ENCODE measurements at regions not wholly inside any gene's neighbourhood (a gene's known extent, or its start where the extent isn't known, plus 50 kb on each side); places are given as distances from the start of the nearest gene placed in this dataset.

GRCh38 chr6:2439632-2440031 lies 194.2 kb upstream of the GMDS start:
- H3K27me3 ChIP-seq (ENCODE audit: control insufficient read depth in 3 of 3, insufficient read depth in 3 of 3, low read length in 3 of 3), result no peaks in the 10 kb centered on the region
- no peaks in the 10 kb centered on the region for H3K36me3 ChIP-seq (ENCODE audit: control insufficient read depth in 3 of 3, insufficient read depth in 3 of 3, low read length in 3 of 3)
- H3K4me1 ChIP-seq (ENCODE audit: control insufficient read depth in 3 of 3, insufficient read depth in 3 of 3, low read length in 3 of 3), result peaks cover 0 to 1% (median 0%) of the 10 kb centered on the region in 3 donors
- H3K4me3 ChIP-seq (ENCODE audit: low read length in 3 of 3), result no peak overlapping the region
- H3K9me3 ChIP-seq (ENCODE audit: control insufficient read depth in 3 of 3, low read length in 3 of 3), result no peaks in the 10 kb centered on the region
- H3K9ac ChIP-seq (ENCODE audit: low read depth in 1 of 3, low read length in 3 of 3), result no peak overlapping the region
- H3K27ac ChIP-seq (ENCODE audit: low read depth, low read length), result no peak overlapping the region

GRCh38 chr6:2439082-2439481 lies 193.7 kb upstream of the GMDS start:
- H3K27ac ChIP-seq (ENCODE audit: low read depth, low read length), result no peak overlapping the region
- peaks cover 0 to 7% (median 0%) of the 10 kb centered on the region in 3 donors for H3K4me1 ChIP-seq (ENCODE audit: control insufficient read depth in 3 of 3, insufficient read depth in 3 of 3, low read length in 3 of 3)
- H3K4me3 ChIP-seq (ENCODE audit: low read length in 3 of 3), result no peak overlapping the region
- H3K27me3 ChIP-seq (ENCODE audit: control insufficient read depth in 3 of 3, insufficient read depth in 3 of 3, low read length in 3 of 3), result no peaks in the 10 kb centered on the region
- no peaks in the 10 kb centered on the region for H3K9me3 ChIP-seq (ENCODE audit: control insufficient read depth in 3 of 3, low read length in 3 of 3)
- H3K36me3 ChIP-seq (ENCODE audit: control insufficient read depth in 3 of 3, insufficient read depth in 3 of 3, low read length in 3 of 3), result no peaks in the 10 kb centered on the region
- no peak overlapping the region for H3K9ac ChIP-seq (ENCODE audit: low read depth in 1 of 3, low read length in 3 of 3)

GRCh38 chr6:2436410-2437154 lies 191.2 kb upstream of the GMDS start:
- no peak overlapping the region for H3K27ac ChIP-seq (ENCODE audit: low read depth, low read length)
- no peaks in the 10 kb centered on the region for H3K36me3 ChIP-seq (ENCODE audit: control insufficient read depth in 3 of 3, insufficient read depth in 3 of 3, low read length in 3 of 3)
- peaks cover 0 to 7% (median 0%) of the 10 kb centered on the region in 3 donors for H3K4me1 ChIP-seq (ENCODE audit: control insufficient read depth in 3 of 3, insufficient read depth in 3 of 3, low read length in 3 of 3)
- H3K9me3 ChIP-seq (ENCODE audit: control insufficient read depth in 3 of 3, low read length in 3 of 3), result no peaks in the 10 kb centered on the region
- H3K27me3 ChIP-seq (ENCODE audit: control insufficient read depth in 3 of 3, insufficient read depth in 3 of 3, low read length in 3 of 3), result no peaks in the 10 kb centered on the region
- H3K9ac ChIP-seq (ENCODE audit: low read depth in 1 of 3, low read length in 3 of 3), result no peak overlapping the region
- H3K4me3 ChIP-seq (ENCODE audit: low read length in 3 of 3), result no peak overlapping the region

- no peak overlapping the region for H3K4me3 ChIP-seq (ENCODE audit: low read length in 3 of 3)
- H3K9ac ChIP-seq (ENCODE audit: low read depth in 1 of 3, low read length in 3 of 3), result no peak overlapping the region
- no peaks in the 10 kb centered on the region for H3K27me3 ChIP-seq (ENCODE audit: control insufficient read depth in 3 of 3, insufficient read depth in 3 of 3, low read length in 3 of 3)
- H3K27ac ChIP-seq (ENCODE audit: low read depth, low read length), result no peak overlapping the region
- no peaks in the 10 kb centered on the region for H3K9me3 ChIP-seq (ENCODE audit: control insufficient read depth in 3 of 3, low read length in 3 of 3)
- no peaks in the 10 kb centered on the region for H3K36me3 ChIP-seq (ENCODE audit: control insufficient read depth in 3 of 3, insufficient read depth in 3 of 3, low read length in 3 of 3)
- peaks cover 0 to 7% (median 0%) of the 10 kb centered on the region in 3 donors for H3K4me1 ChIP-seq (ENCODE audit: control insufficient read depth in 3 of 3, insufficient read depth in 3 of 3, low read length in 3 of 3)
Observed at GRCh38 chr6:2435323-2435722, 189.9 kb upstream of the GMDS start.

GRCh38 chr6:2434912-2435311 lies 189.5 kb upstream of the GMDS start:
- H3K4me1 ChIP-seq (ENCODE audit: control insufficient read depth in 3 of 3, insufficient read depth in 3 of 3, low read length in 3 of 3), result peaks cover 0 to 7% (median 0%) of the 10 kb centered on the region in 3 donors
- H3K9ac ChIP-seq (ENCODE audit: low read depth in 1 of 3, low read length in 3 of 3), result no peak overlapping the region
- no peak overlapping the region for H3K27ac ChIP-seq (ENCODE audit: low read depth, low read length)
- no peaks in the 10 kb centered on the region for H3K27me3 ChIP-seq (ENCODE audit: control insufficient read depth in 3 of 3, insufficient read depth in 3 of 3, low read length in 3 of 3)
- no peaks in the 10 kb centered on the region for H3K36me3 ChIP-seq (ENCODE audit: control insufficient read depth in 3 of 3, insufficient read depth in 3 of 3, low read length in 3 of 3)
- H3K9me3 ChIP-seq (ENCODE audit: control insufficient read depth in 3 of 3, low read length in 3 of 3), result no peaks in the 10 kb centered on the region
- no peak overlapping the region for H3K4me3 ChIP-seq (ENCODE audit: low read length in 3 of 3)

- Histone ChIP-seq H3K27ac (ENCODE audit: low read depth, low read length) (no peak overlapping the region), H3K4me3 (ENCODE audit: low read length in 3 of 3) (no peak overlapping the region), H3K9me3 (ENCODE audit: control insufficient read depth in 3 of 3, low read length in 3 of 3) (no peaks in the 10 kb centered on the region), H3K4me1 (ENCODE audit: control insufficient read depth in 3 of 3, insufficient read depth in 3 of 3, low read length in 3 of 3) (peaks cover 0 to 7% (median 0%) of the 10 kb centered on the region in 3 donors), H3K9ac (ENCODE audit: low read depth in 1 of 3, low read length in 3 of 3) (no peak overlapping the region), H3K36me3 (ENCODE audit: control insufficient read depth in 3 of 3, insufficient read depth in 3 of 3, low read length in 3 of 3) (no peaks in the 10 kb centered on the region), H3K27me3 (ENCODE audit: control insufficient read depth in 3 of 3, insufficient read depth in 3 of 3, low read length in 3 of 3) (no peaks in the 10 kb centered on the region)
Observed at GRCh38 chr6:2434116-2434515, 188.7 kb upstream of the GMDS start.

- Histone ChIP-seq H3K4me3 (ENCODE audit: low read length in 3 of 3) (no peak overlapping the region), H3K9me3 (ENCODE audit: control insufficient read depth in 3 of 3, low read length in 3 of 3) (no peaks in the 10 kb centered on the region), H3K36me3 (ENCODE audit: control insufficient read depth in 3 of 3, insufficient read depth in 3 of 3, low read length in 3 of 3) (no peaks in the 10 kb centered on the region), H3K4me1 (ENCODE audit: control insufficient read depth in 3 of 3, insufficient read depth in 3 of 3, low read length in 3 of 3) (peaks cover 0 to 7% (median 0%) of the 10 kb centered on the region in 3 donors), H3K27ac (ENCODE audit: low read depth, low read length) (no peak overlapping the region), H3K9ac (ENCODE audit: low read depth in 1 of 3, low read length in 3 of 3) (no peak overlapping the region), H3K27me3 (ENCODE audit: control insufficient read depth in 3 of 3, insufficient read depth in 3 of 3, low read length in 3 of 3) (no peaks in the 10 kb centered on the region)
Observed at GRCh38 chr6:2433711-2434110, 188.3 kb upstream of the GMDS start.

- H3K36me3 ChIP-seq (ENCODE audit: control insufficient read depth in 3 of 3, insufficient read depth in 3 of 3, low read length in 3 of 3), result no peaks in the 10 kb centered on the region
- no peak overlapping the region for H3K9ac ChIP-seq (ENCODE audit: low read depth in 1 of 3, low read length in 3 of 3)
Observed at GRCh38 chr6:2433266-2433665, 187.9 kb upstream of the GMDS start.

GRCh38 chr6:2432292-2432691 lies 186.9 kb upstream of the GMDS start:
- H3K27me3 ChIP-seq (ENCODE audit: control insufficient read depth in 3 of 3, insufficient read depth in 3 of 3, low read length in 3 of 3), result no peaks in the 10 kb centered on the region
- no peak overlapping the region for H3K9ac ChIP-seq (ENCODE audit: low read depth in 1 of 3, low read length in 3 of 3)
- H3K4me3 ChIP-seq (ENCODE audit: low read length in 3 of 3), result no peak overlapping the region
- H3K4me1 ChIP-seq (ENCODE audit: control insufficient read depth in 3 of 3, insufficient read depth in 3 of 3, low read length in 3 of 3), result peaks cover 0 to 7% (median 0%) of the 10 kb centered on the region in 3 donors
- no peaks in the 10 kb centered on the region for H3K36me3 ChIP-seq (ENCODE audit: control insufficient read depth in 3 of 3, insufficient read depth in 3 of 3, low read length in 3 of 3)
- H3K27ac ChIP-seq (ENCODE audit: low read depth, low read length), result no peak overlapping the region
- H3K9me3 ChIP-seq (ENCODE audit: control insufficient read depth in 3 of 3, low read length in 3 of 3), result no peaks in the 10 kb centered on the region

More at GRCh38 chr6:2433266-2433665, 187.9 kb upstream of the GMDS start:
- H3K4me1 ChIP-seq (ENCODE audit: control insufficient read depth in 3 of 3, insufficient read depth in 3 of 3, low read length in 3 of 3), result peaks cover 0 to 7% (median 0%) of the 10 kb centered on the region in 3 donors
- H3K27ac ChIP-seq (ENCODE audit: low read depth, low read length), result no peak overlapping the region
- H3K4me3 ChIP-seq (ENCODE audit: low read length in 3 of 3), result no peak overlapping the region
- no peaks in the 10 kb centered on the region for H3K9me3 ChIP-seq (ENCODE audit: control insufficient read depth in 3 of 3, low read length in 3 of 3)
- H3K27me3 ChIP-seq (ENCODE audit: control insufficient read depth in 3 of 3, insufficient read depth in 3 of 3, low read length in 3 of 3), result no peaks in the 10 kb centered on the region

GRCh38 chr6:2430612-2431011 lies 185.2 kb upstream of the GMDS start:
- no peak overlapping the region for H3K4me3 ChIP-seq (ENCODE audit: low read length in 3 of 3)
- H3K27me3 ChIP-seq (ENCODE audit: control insufficient read depth in 3 of 3, insufficient read depth in 3 of 3, low read length in 3 of 3), result no peaks in the 10 kb centered on the region
- no peak overlapping the region for H3K9ac ChIP-seq (ENCODE audit: low read depth in 1 of 3, low read length in 3 of 3)
- H3K4me1 ChIP-seq (ENCODE audit: control insufficient read depth in 3 of 3, insufficient read depth in 3 of 3, low read length in 3 of 3), result peaks cover 0 to 7% (median 0%) of the 10 kb centered on the region in 3 donors
- no peaks in the 10 kb centered on the region for H3K9me3 ChIP-seq (ENCODE audit: control insufficient read depth in 3 of 3, low read length in 3 of 3)
- H3K27ac ChIP-seq (ENCODE audit: low read depth, low read length), result no peak overlapping the region
- H3K36me3 ChIP-seq (ENCODE audit: control insufficient read depth in 3 of 3, insufficient read depth in 3 of 3, low read length in 3 of 3), result no peaks in the 10 kb centered on the region

Measured in skeletal muscle tissue (tissue), 3 donors.